ENCODE measurements at regions not wholly inside any gene's neighbourhood (a gene's known extent, or its start where the extent isn't known, plus 50 kb on each side); places are given as distances from the start of the nearest gene placed in this dataset.

DNA sequence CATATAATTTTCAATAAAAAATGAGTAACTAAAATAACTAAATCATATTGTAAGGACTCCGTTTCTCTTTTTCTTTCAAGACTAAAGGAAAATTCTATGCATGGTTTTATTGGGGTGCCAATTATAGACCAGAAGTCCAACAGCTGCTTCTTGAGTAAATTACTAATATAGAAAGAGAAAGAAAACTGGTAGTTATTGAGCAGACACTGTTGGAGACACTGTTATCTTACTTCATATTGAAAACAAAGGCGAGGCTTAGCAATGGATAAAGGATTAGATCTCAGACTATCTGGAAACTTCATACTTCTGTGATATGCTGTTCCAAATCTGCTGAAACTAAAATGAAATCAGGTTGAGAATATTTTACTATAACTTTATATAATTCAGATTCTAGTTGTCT is 169.6 kb upstream of the EYS start:
- TF ChIP-seq, protein P1, sequence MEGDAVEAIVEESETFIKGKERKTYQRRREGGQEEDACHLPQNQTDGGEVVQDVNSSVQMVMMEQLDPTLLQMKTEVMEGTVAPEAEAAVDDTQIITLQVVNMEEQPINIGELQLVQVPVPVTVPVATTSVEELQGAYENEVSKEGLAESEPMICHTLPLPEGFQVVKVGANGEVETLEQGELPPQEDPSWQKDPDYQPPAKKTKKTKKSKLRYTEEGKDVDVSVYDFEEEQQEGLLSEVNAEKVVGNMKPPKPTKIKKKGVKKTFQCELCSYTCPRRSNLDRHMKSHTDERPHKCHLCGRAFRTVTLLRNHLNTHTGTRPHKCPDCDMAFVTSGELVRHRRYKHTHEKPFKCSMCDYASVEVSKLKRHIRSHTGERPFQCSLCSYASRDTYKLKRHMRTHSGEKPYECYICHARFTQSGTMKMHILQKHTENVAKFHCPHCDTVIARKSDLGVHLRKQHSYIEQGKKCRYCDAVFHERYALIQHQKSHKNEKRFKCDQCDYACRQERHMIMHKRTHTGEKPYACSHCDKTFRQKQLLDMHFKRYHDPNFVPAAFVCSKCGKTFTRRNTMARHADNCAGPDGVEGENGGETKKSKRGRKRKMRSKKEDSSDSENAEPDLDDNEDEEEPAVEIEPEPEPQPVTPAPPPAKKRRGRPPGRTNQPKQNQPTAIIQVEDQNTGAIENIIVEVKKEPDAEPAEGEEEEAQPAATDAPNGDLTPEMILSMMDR (IDR thresholded peaks at IDR 0.05; ENCODE audit: low read length), result no peak
- TF ChIP-seq EZH2 (optimal IDR thresholded peaks at IDR 0.05; ENCODE audit: low read depth, low read length), result no peak
